HepG2 (cell line): ENCODE measurements at regions not wholly inside any gene's neighbourhood (a gene's known extent, or its start where the extent isn't known, plus 50 kb on each side); places are given as distances from the start of the nearest gene placed in this dataset.

Source experiments
- ARID3A ChIP-seq: IDR thresholded peaks from 2 replicates; pipeline ENCODE4 v1.6.1; 2012; ENCODE audit warnings: low read depth, low read length, improper control_type of control experiment
- NR1H2 ChIP-seq: sonication (generic); formaldehyde crosslinking; IDR thresholded peaks from 2 replicates; pipeline ENCODE4 v1.8.1; 2022; ENCODE audit warnings: low read depth, missing genetic modification reagents, borderline replicate concordance
- SNAPC5 ChIP-seq: sonication (generic); formaldehyde crosslinking; IDR thresholded peaks from 2 replicates; pipeline ENCODE4 v1.8.1; 2023; ENCODE audit warnings: mild to moderate bottlenecking, missing genetic modification reagents, borderline replicate concordance
- SP1 ChIP-seq, 2 experiments: fragments of 450-650 bp in 1 of 2; sonication (generic) in 1 of 2; formaldehyde crosslinking in 1 of 2; IDR thresholded peaks; 2 replicates each; pipeline versions ENCODE4 v1.4.0 to v1.6.1; 2016 to 2020; ENCODE audit warnings: missing genetic modification reagents in 1 of 2
- YY1 ChIP-seq: IDR thresholded peaks from 2 replicates; pipeline ENCODE4 v1.6.1; 2011; ENCODE audit warnings: low read length, low read depth, moderate library complexity, mild to moderate bottlenecking; ENCODE audit not compliant: insufficient read depth, insufficient replicate concordance
- ZNF225 ChIP-seq: sonication (generic); formaldehyde crosslinking; IDR thresholded peaks from 2 replicates; pipeline ENCODE4 v1.4.0; 2020; ENCODE audit warnings: mild to moderate bottlenecking, missing genetic modification reagents
- ZNF230 ChIP-seq: sonication (generic); formaldehyde crosslinking; IDR thresholded peaks from 2 replicates; pipeline ENCODE4 v1.4.0; 2020; ENCODE audit warnings: mild to moderate bottlenecking, missing genetic modification reagents
- ZNF619 ChIP-seq: sonication (generic); formaldehyde crosslinking; IDR thresholded peaks from 2 replicates; pipeline ENCODE4 v1.4.0; 2020; ENCODE audit warnings: mild to moderate bottlenecking, missing genetic modification reagents
- ZNF788 ChIP-seq: sonication (generic); formaldehyde crosslinking; IDR thresholded peaks from 2 replicates; pipeline ENCODE4 v1.5.0; 2020; ENCODE audit warnings: mild to moderate bottlenecking, missing genetic modification reagents, borderline replicate concordance
- ZSCAN29 ChIP-seq: sonication (generic); formaldehyde crosslinking; conservative IDR thresholded peaks from 2 replicates; pipeline ENCODE4 v1.4.0; 2020; ENCODE audit warnings: mild to moderate bottlenecking, missing genetic modification reagents

GRCh38 chr21:38956856-38957571 lies 151.3 kb downstream of the ETS2 start:
- TF ChIP-seq SNAPC5 (CRISPR knock-in tag): no peak
- TF ChIP-seq ZNF619 (CRISPR knock-in tag): no peak
- no peak for TF ChIP-seq YY1
- no peak for TF ChIP-seq ZNF225 (CRISPR knock-in tag)
- TF ChIP-seq ARID3A: no peak
- no peak for TF ChIP-seq SP1 (IDR thresholded peaks at IDR 0.05)
- TF ChIP-seq SP1 (CRISPR knock-in tag; IDR thresholded peaks at IDR 0.05): no peak
- no peak for TF ChIP-seq ZNF788 (CRISPR knock-in tag)
- TF ChIP-seq NR1H2 (CRISPR knock-in tag): no peak
- TF ChIP-seq ZSCAN29 (CRISPR knock-in tag): no peak
- no peak for TF ChIP-seq ZNF230 (CRISPR knock-in tag)
